PC-9 (cell line): ENCODE measurements at regions not wholly inside any gene's neighbourhood (a gene's known extent, or its start where the extent isn't known, plus 50 kb on each side); places are given as distances from the start of the nearest gene placed in this dataset.

ENCODE experiments used
- CTCF ChIP-seq: fragments of 200-600 bp; sonication (generic); conservative IDR thresholded peaks from 2 replicates; pipeline ENCODE4 v1.6.1; 2017; ENCODE audit warnings: mixed run types, antibody characterized with exemption, mild to moderate bottlenecking, moderate library complexity
- EZH2 ChIP-seq: fragments of 200-600 bp; sonication (generic); IDR thresholded peaks from 2 replicates; pipeline ENCODE4 v1.8.0; 2017; ENCODE audit warnings: antibody characterized with exemption, low read depth

DNA sequence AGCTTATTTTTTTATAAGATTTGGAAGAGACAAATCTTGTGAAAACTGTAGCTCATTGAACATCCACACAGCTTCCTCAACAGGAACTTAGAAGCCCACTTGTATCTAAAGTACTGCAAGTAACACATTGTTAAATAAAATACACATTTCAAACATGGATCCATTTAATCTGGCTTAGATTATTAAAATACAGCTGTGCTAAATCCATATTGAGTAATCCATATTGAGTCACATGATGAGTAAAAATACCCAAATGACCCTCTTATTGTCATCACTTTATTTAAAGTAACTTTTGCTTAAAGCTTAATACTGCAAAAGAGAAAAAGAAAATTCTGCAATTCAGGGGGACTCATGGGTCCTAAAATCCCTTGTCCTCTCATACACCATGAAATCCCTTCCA lies 133.3 kb downstream of the OSR1 start:
- TF ChIP-seq CTCF (no peak), EZH2 (no peak)
